K562 (cell line): ENCODE measurements at regions not wholly inside any gene's neighbourhood (a gene's known extent, or its start where the extent isn't known, plus 50 kb on each side); places are given as distances from the start of the nearest gene placed in this dataset.

Experiments used
- ATAC-seq: fragments of 200-7000 bp; cut with Tn5 transposase; 3 replicates; pipeline ENCODE4 v1.9.1; 2020; ENCODE audit warnings: moderate library complexity
- BruUV-seq: library from RNA; stranded (reverse); fragments of 400-500 nt; replicated peaks from 2 replicates; lab custom pipeline; 2021; lab: Mats Ljungman, UMichigan
- CTCF ChIA-PET: fragments of 300-600 bp; formaldehyde crosslinking; extraction: SDS; loops from one replicate; lab custom pipeline; 2021; ENCODE audit warnings: low intra/inter-chr PET ratio; lab: Yijun Ruan, JAX
- POLR2A ChIA-PET: fragments of 300-600, 350-650 bp; sonication (Branson Sonifier 250); formaldehyde crosslinking; extraction: SDS; loops from one replicate; lab custom pipeline; 2021; ENCODE audit warnings: antibody characterized with exemption, inconsistent platforms; lab: Yijun Ruan, JAX
- DNase-seq, 4 experiments: peaks; one replicate each; pipeline versions ENCODE4 v3.0.0 to v3.0.0-alpha.2; 2011 to 2018; ENCODE audit warnings: low spot score in 3 of 4, mixed read lengths in 3 of 4; ENCODE audit errors: extremely low read depth in 1 of 4
- FAIRE-seq: peaks from 2 replicates; lab custom pipeline; 2011; peaks lifted over from hg19 to GRCh38; lab: Jason Lieb, UNC
- H2AFZ ChIP-seq: 2 replicates; pipeline ENCODE4 v1.6.0; 2011; ENCODE audit warnings: low read depth, low read length, control low read depth, inconsistent platforms
- H3K27ac ChIP-seq: fragments of 200-600 bp; 3 replicates; pipeline ENCODE4 v1.8.0; 2011; ENCODE audit warnings: low read depth, mild to moderate bottlenecking, control low read depth, inconsistent platforms, low read length, moderate library complexity, mixed read lengths; ENCODE audit errors: extremely low read depth
- H3K27me3 ChIP-seq, 2 experiments: fragments of 300-600 bp in 1 of 2; 2 replicates in 1 of 2; 3 replicates in 1 of 2; pipeline versions ENCODE4 v1.6.0 to v1.8.0; 2011; ENCODE audit warnings: inconsistent platforms in 2 of 2, low read length in 2 of 2, mild to moderate bottlenecking in 1 of 2, mixed read lengths in 1 of 2, moderate library complexity in 1 of 2; ENCODE audit not compliant: control insufficient read depth in 2 of 2, insufficient read depth in 2 of 2
- H3K36me3 ChIP-seq: fragments of 300-600 bp; 3 replicates; pipeline ENCODE4 v1.8.0; 2011; ENCODE audit warnings: mild to moderate bottlenecking, low read length, inconsistent platforms; ENCODE audit not compliant: control insufficient read depth, insufficient read depth
- H3K4me1 ChIP-seq, 2 experiments: fragments of 200-600 bp in 1 of 2; replicated peaks in 1 of 2; 2 replicates in 1 of 2; 3 replicates in 1 of 2; pipeline versions ENCODE4 v1.5.1 to v1.8.0; 2011; ENCODE audit warnings: inconsistent platforms in 2 of 2, low read length in 2 of 2, mild to moderate bottlenecking in 1 of 2, mixed read lengths in 1 of 2, moderate library complexity in 1 of 2; ENCODE audit not compliant: control insufficient read depth in 2 of 2, insufficient read depth in 2 of 2
- H3K4me2 ChIP-seq: 2 replicates; pipeline ENCODE4 v1.6.1; 2011; ENCODE audit warnings: low read length, control low read depth, inconsistent platforms, mixed read lengths; ENCODE audit not compliant: insufficient read depth
- H3K4me3 ChIP-seq: fragments of 200-600 bp; sonication (generic), shearing (Covaris generic); 2 replicates; pipeline ENCODE4 v1.5.1; 2016; ENCODE audit warnings: control low read depth, inconsistent platforms
- H3K79me2 ChIP-seq: fragments of 200-600 bp; 3 replicates; pipeline ENCODE4 v1.8.0; 2011; ENCODE audit warnings: low read length, inconsistent platforms; ENCODE audit not compliant: control insufficient read depth, insufficient read depth
- H3K9ac ChIP-seq, 2 experiments: 2 replicates each; pipeline versions ENCODE4 v1.6.0 to v1.6.1; 2011; ENCODE audit warnings: low read depth in 2 of 2, low read length in 2 of 2, control low read depth in 1 of 2, inconsistent platforms in 1 of 2, mild to moderate bottlenecking in 1 of 2, mixed read lengths in 1 of 2; ENCODE audit not compliant: insufficient read depth in 1 of 2
- H3K9me1 ChIP-seq: one replicate; pipeline ENCODE4 v1.6.0; 2011; ENCODE audit warnings: inconsistent platforms, mild to moderate bottlenecking, low read length, moderate library complexity; ENCODE audit not compliant: control insufficient read depth, insufficient read depth
- H3K9me3 ChIP-seq: replicated peaks from 2 replicates; pipeline ENCODE4 v1.5.1; 2011; ENCODE audit warnings: low read depth, low read length, inconsistent platforms; ENCODE audit not compliant: control insufficient read depth, insufficient read depth
- H4K20me1 ChIP-seq: replicated peaks from 2 replicates; pipeline ENCODE4 v1.6.1; 2011; ENCODE audit warnings: low read length, inconsistent platforms, mixed read lengths; ENCODE audit not compliant: control insufficient read depth, insufficient read depth
- COPS2 ChIP-seq: fragments of 450-650 bp; conservative IDR thresholded peaks from 2 replicates; pipeline ENCODE4 v1.6.1; 2016; ENCODE audit warnings: mild to moderate bottlenecking, moderate library complexity
- DLX4 ChIP-seq: fragments of 250-450 bp; sonication (Bioruptor Pico); IDR thresholded peaks from 2 replicates; pipeline ENCODE4 v1.6.1; 2021; ENCODE audit warnings: mild to moderate bottlenecking
- ETV6 ChIP-seq, 3 experiments: fragments of 150-350 bp in 1 of 3; sonication (generic) in 1 of 3; formaldehyde crosslinking in 1 of 3; IDR thresholded peaks; 2 replicates each; pipeline versions ENCODE4 v1.6.1 to v1.8.0; 2014 to 2022; ENCODE audit warnings: borderline replicate concordance in 2 of 3, low read depth in 2 of 3, antibody characterized with exemption in 1 of 3, low read length in 1 of 3, mild to moderate bottlenecking in 1 of 3, missing genetic modification reagents in 1 of 3
- FOXP4 ChIP-seq: sonication (generic); formaldehyde crosslinking; IDR thresholded peaks from 2 replicates; pipeline ENCODE4 v1.8.0; 2022; ENCODE audit warnings: mild to moderate bottlenecking, missing genetic modification reagents, borderline replicate concordance
- GTF2F1 ChIP-seq: IDR thresholded peaks from 2 replicates; pipeline ENCODE4 v1.6.1; 2011; ENCODE audit warnings: low read depth, low read length, improper control_type of control experiment
- ILF3 ChIP-seq: fragments of 450-650 bp; IDR thresholded peaks from 2 replicates; pipeline ENCODE4 v1.6.1; 2018; ENCODE audit warnings: antibody characterized with exemption, mild to moderate bottlenecking, moderate library complexity, borderline replicate concordance
- JUND ChIP-seq, 2 experiments: IDR thresholded peaks; 2 replicates in 1 of 2; 3 replicates in 1 of 2; pipeline ENCODE4 v1.6.1; 2011; ENCODE audit warnings: borderline replicate concordance in 2 of 2, low read depth in 2 of 2, low read length in 2 of 2, improper control_type of control experiment in 1 of 2, missing biosample characterization in 1 of 2, missing genetic modification characterization in 1 of 2, missing genetic modification reagents in 1 of 2
- PCBP2 ChIP-seq: fragments of 200-400 bp; formaldehyde crosslinking; IDR thresholded peaks from 2 replicates; pipeline ENCODE4 v1.6.1; 2018; ENCODE audit warnings: low read length, low read depth, mild to moderate bottlenecking, moderate library complexity; ENCODE audit not compliant: poor library complexity, severe bottlenecking
- RAD51 ChIP-seq: fragments of 450-650 bp; IDR thresholded peaks from 2 replicates; pipeline ENCODE4 v1.7.1; 2016; ENCODE audit warnings: low read depth, mild to moderate bottlenecking, borderline replicate concordance
- USF1 ChIP-seq: sonication (generic); formaldehyde crosslinking; IDR thresholded peaks from 2 replicates; pipeline ENCODE4 v1.9.0; 2022; ENCODE audit warnings: mild to moderate bottlenecking, missing genetic modification reagents
- ZBTB33 ChIP-seq: sonication (generic); formaldehyde crosslinking; IDR thresholded peaks from 2 replicates; pipeline ENCODE4 v1.8.1; 2023; ENCODE audit warnings: mild to moderate bottlenecking, missing genetic modification reagents
- ZNF12 ChIP-seq: sonication (generic); formaldehyde crosslinking; IDR thresholded peaks from 2 replicates; pipeline ENCODE4 v1.4.0; 2020; ENCODE audit warnings: mild to moderate bottlenecking, missing genetic modification reagents
- ZNF124 ChIP-seq: sonication (generic); formaldehyde crosslinking; IDR thresholded peaks from 2 replicates; pipeline ENCODE4 v1.8.1; 2022; ENCODE audit warnings: missing genetic modification reagents
- ZNF512 ChIP-seq: IDR thresholded peaks from 2 replicates; pipeline ENCODE4 v1.6.1; 2016; ENCODE audit warnings: missing genetic modification characterization, missing compliant biosample characterization
- ZNF551 ChIP-seq: fragments of 250-450 bp; sonication (Bioruptor Pico); IDR thresholded peaks from 2 replicates; pipeline ENCODE4 v1.5.0; 2021; ENCODE audit warnings: mild to moderate bottlenecking, moderate library complexity
- WGBS: fragments of 100-300 bp; shearing (Covaris generic); methylation state at CpG from one replicate; pipeline ENCODE4 v1.1.6; 2016; ENCODE audit warnings: low coverage, mixed read lengths; ENCODE audit not compliant: insufficient coverage; ENCODE audit errors: missing lambda C conversion rate; 5-methylcytosine and 5-hydroxymethylcytosine counted together
- in situ Hi-C: fragments of 300-500 bp; cut with MboI; formaldehyde crosslinking; loops from 4 replicates; pipeline ENCODE4 v1.15.0; 2018; ENCODE audit warnings: inconsistent platforms, mixed read lengths
- intact Hi-C: fragments of 100-400 bp; cut with micrococcal nuclease; formaldehyde crosslinking; loops from 2 replicates; pipeline ENCODE4 v1.14.2; 2022

GRCh38 chr5:29993286-29993685 lies 1200.2 kb upstream of the CDH6 start:
- Histone ChIP-seq H3K4me2 (no peak overlapping the region), H3K27me3 (no peaks in the 10 kb centered on the region), H2AFZ (no peak overlapping the region), H3K9ac (no peak overlapping the region), H3K9me3 (no peaks in the 10 kb centered on the region), H3K9me1 (no peaks in the 10 kb centered on the region), H3K4me3 (no peak overlapping the region), H3K79me2 (no peaks in the 10 kb centered on the region), H3K27ac (peak overlapping the region; percentile 20; the same call in 2 of the 3 replicates), H3K36me3 (no peaks in the 10 kb centered on the region), H3K4me1 (no peaks in the 10 kb centered on the region), H4K20me1 (no peaks in the 10 kb centered on the region)
- ChIA-PET POLR2A (interaction anchor here (0.7 kb wide), 1 partner anchor 12 kb away, joined by 3 read pairs; no protein-coding TSS in a partner anchor), CTCF (no interaction called here)
- FAIRE-seq (peak; percentile 67), ATAC-seq (peak; percentile 87), DNase-seq (peak in 2 of 4 experiments; percentile 32 to 63)
- intact Hi-C loops (no loop called here), in situ Hi-C loops (no loop called here)
- WGBS, result 0% methylated on average over 3 of the region's 3 CpGs
- BruUV-seq, result no TSS peak
- TF ChIP-seq COPS2 (no peak), FOXP4 (no peak), ZBTB33 (CRISPR knock-in tag) (no peak), ZNF551 (CRISPR knock-in tag) (no peak), RAD51 (no peak), USF1 (CRISPR knock-in tag) (no peak), ZNF12 (CRISPR knock-in tag) (no peak), ZNF124 (CRISPR knock-in tag) (no peak), ETV6 (IDR thresholded peaks at IDR 0.05; ENCODE audit: borderline replicate concordance in 1 of 2, low read depth in 2 of 2, low read length in 1 of 2) (no peak), ETV6 (CRISPR knock-in tag; IDR thresholded peaks at IDR 0.05; ENCODE audit: borderline replicate concordance) (no peak), JUND (IDR thresholded peaks at IDR 0.05; ENCODE audit: borderline replicate concordance, low read depth, low read length) (peak; percentile 66; the same call in 1 of the 2 replicates), JUND (tag; IDR thresholded peaks at IDR 0.05; ENCODE audit: borderline replicate concordance, low read depth, low read length) (peak; percentile 40; the same call in 1 of the 3 replicates), GTF2F1 (no peak), PCBP2 (no peak), DLX4 (CRISPR knock-in tag) (no peak), ILF3 (no peak), ZNF512 (tag) (no peak)
